Skeletal muscle tissue (tissue), 3 donors: ENCODE measurements at regions not wholly inside any gene's neighbourhood (a gene's known extent, or its start where the extent isn't known, plus 50 kb on each side); places are given as distances from the start of the nearest gene placed in this dataset.

ENCODE experiments used
- H3K27ac ChIP-seq: one replicate; pipeline ENCODE4 v1.7.0; 2013; ENCODE audit warnings: mild to moderate bottlenecking, low read depth, low read length, inconsistent platforms
- H3K27me3 ChIP-seq, 3 donors: one replicate each; pipeline ENCODE4 v1.7.0; 2013; ENCODE audit warnings: low read length in 3 of 3; ENCODE audit not compliant: control insufficient read depth in 3 of 3, insufficient read depth in 3 of 3
- H3K36me3 ChIP-seq, 3 donors: one replicate each; pipeline ENCODE4 v1.7.0; 2013; ENCODE audit warnings: low read length in 3 of 3; ENCODE audit not compliant: control insufficient read depth in 3 of 3, insufficient read depth in 3 of 3
- H3K4me1 ChIP-seq, 3 donors: one replicate each; pipeline ENCODE4 v1.7.0; 2013; ENCODE audit warnings: low read length in 3 of 3, mild to moderate bottlenecking in 3 of 3; ENCODE audit not compliant: control insufficient read depth in 3 of 3, insufficient read depth in 3 of 3
- H3K4me3 ChIP-seq, 3 donors: one replicate each; pipeline ENCODE4 v1.7.0; 2013; ENCODE audit warnings: low read length in 3 of 3
- H3K9ac ChIP-seq, 3 donors: one replicate each; pipeline ENCODE4 v1.7.0; 2013; ENCODE audit warnings: low read length in 3 of 3, mild to moderate bottlenecking in 3 of 3, moderate library complexity in 2 of 3, low read depth in 1 of 3
- H3K9me3 ChIP-seq, 3 donors: one replicate each; pipeline ENCODE4 v1.7.0; 2013; ENCODE audit warnings: low read length in 3 of 3; ENCODE audit not compliant: control insufficient read depth in 3 of 3
- donor health status: Osteomylitis.

DNA sequence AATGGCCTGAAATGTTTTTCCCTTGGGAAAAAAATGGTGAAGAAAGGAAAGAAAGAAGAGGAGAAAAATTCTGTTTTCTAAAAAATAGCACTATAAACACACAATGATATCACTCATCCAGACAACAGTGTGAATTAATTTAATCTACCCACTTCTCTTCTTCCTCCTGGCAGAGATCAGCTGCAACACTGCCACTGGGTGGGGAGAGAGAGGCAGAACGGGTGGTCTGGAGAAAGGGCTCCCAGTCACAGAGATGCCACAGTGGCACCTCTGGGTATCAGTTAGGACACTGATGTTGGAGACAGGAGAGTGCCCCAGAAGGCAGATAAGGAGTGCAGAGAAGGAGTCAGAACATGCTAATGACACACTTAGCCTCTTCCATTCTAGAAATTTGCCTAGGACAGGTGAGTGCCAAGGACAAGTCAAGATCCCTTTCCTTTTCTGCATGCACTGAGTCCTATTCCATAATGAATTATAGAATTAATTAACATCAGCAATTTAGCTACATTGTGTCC is 168.6 kb downstream of the SUCLA2 start:
- Histone ChIP-seq H3K27ac (no peak overlapping the region), H3K4me1 (no peaks in the 10 kb centered on the region), H3K9ac (no peak overlapping the region), H3K4me3 (no peak overlapping the region), H3K9me3 (no peaks in the 10 kb centered on the region), H3K36me3 (no peaks in the 10 kb centered on the region), H3K27me3 (no peaks in the 10 kb centered on the region)

DNA sequence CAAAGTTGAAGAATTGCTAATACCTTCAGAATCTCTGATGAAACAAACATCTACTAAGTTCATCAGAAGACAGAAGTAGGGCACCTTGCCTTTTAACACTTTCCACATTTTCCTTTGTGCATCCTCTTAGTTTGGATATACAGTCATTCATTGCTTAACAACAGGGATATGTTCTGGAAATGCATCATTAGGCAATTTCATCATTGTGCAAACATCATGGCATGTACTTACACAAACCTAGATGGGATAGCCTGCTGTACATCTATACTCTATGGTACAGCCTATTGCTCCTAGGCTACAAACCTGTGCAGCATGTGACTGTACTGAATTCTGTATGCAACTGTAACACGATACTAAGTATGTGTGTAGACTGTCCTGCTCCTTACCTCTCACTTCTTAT is 169.8 kb downstream of the SUCLA2 start:
- H3K4me1 ChIP-seq = no peaks in the 10 kb centered on the region
- H3K27me3 ChIP-seq = no peaks in the 10 kb centered on the region
- no peak overlapping the region for H3K27ac ChIP-seq
- H3K9me3 ChIP-seq = no peaks in the 10 kb centered on the region
- no peaks in the 10 kb centered on the region for H3K36me3 ChIP-seq
- no peak overlapping the region for H3K9ac ChIP-seq
- no peak overlapping the region for H3K4me3 ChIP-seq

DNA sequence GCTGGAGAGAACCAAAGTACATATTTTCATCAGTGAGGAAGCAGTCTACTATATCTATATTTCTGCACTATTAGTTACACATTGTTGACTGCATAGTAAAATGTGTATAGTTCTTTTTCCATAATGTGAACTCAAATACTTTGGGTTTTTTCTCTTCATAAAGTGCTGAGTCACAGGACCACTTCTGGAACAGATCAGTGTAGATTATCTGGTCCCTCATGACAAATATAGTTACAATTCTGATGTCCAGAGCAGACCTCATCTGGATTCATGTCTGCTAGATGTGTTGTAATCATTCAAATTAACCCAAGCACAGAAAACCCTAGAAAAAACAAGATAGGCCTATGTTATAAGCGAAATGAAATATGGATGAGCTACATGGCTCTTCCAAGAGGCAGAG is 171.4 kb downstream of the SUCLA2 start:
- no peak overlapping the region for H3K9ac ChIP-seq
- no peaks in the 10 kb centered on the region for H3K4me1 ChIP-seq
- no peak overlapping the region for H3K4me3 ChIP-seq
- no peaks in the 10 kb centered on the region for H3K27me3 ChIP-seq
- H3K9me3 ChIP-seq = no peaks in the 10 kb centered on the region
- no peak overlapping the region for H3K27ac ChIP-seq
- no peaks in the 10 kb centered on the region for H3K36me3 ChIP-seq

DNA sequence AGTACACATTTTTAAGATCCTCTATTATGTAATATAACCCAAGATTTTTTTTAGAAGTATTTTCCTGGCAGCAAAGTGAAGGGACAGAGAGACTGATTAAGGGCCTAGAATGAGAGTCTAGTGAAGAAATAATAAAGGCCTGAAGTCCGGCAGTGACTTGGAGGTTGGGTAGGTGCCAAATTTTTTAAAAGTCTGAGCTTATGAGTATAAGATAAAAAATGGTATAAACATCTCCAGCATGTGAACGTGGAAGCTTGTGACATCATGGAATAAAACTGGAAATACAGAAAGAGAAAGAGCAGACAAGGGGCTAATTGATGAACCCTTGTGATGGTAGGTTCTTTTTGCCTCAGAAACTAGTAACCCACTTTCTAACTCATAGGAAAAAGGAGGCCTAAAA is 174.6 kb downstream of the SUCLA2 start:
- no peak overlapping the region for H3K9ac ChIP-seq
- no peak overlapping the region for H3K27ac ChIP-seq
- H3K9me3 ChIP-seq = no peaks in the 10 kb centered on the region
- no peak overlapping the region for H3K4me3 ChIP-seq
- no peaks in the 10 kb centered on the region for H3K27me3 ChIP-seq
- H3K4me1 ChIP-seq = no peaks in the 10 kb centered on the region
- no peaks in the 10 kb centered on the region for H3K36me3 ChIP-seq

DNA sequence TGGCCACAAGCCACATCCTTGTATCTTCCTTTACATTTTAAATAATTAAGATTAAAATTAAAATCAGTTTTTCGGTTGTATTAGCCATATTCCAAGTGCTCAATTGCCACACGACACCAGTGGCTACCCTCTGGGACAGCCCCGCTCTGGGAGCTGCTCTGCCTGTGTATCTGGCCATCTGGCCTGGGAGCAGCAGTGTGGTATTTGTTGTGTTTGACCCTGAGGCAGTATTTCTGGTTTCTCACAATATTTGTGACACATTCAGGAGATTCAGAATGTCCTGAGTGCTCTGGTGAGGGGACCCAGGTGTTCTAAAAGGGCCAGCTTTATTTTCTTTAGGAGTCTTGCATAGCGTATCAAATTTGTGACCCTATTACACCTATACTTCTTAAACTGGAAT is 179.0 kb downstream of the SUCLA2 start:
- Histone ChIP-seq H3K9me3 (no peaks in the 10 kb centered on the region), H3K36me3 (no peaks in the 10 kb centered on the region), H3K9ac (no peak overlapping the region), H3K4me1 (no peaks in the 10 kb centered on the region), H3K27me3 (no peaks in the 10 kb centered on the region), H3K27ac (no peak overlapping the region), H3K4me3 (no peak overlapping the region)

DNA sequence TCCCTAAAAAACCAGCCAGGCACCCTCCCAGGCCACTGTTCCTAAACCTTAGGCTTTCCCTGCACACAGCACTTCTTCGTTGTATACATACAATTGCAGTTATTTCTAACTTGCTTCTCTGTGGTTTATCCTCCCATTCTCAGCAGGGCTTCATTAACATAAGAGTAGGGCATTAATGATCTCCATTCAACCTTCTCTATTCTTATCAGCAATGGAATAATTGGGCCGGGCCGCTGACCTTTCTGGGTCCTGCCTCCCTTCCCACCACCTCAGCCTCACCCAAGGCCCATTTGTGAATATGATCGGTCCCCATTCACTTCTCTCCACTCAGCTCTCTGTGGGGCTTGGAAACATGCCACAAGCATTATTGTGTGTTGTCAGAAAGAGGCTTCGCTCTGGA is 184.2 kb downstream of the SUCLA2 start:
- no peaks in the 10 kb centered on the region for H3K27me3 ChIP-seq
- H3K27ac ChIP-seq = no peak overlapping the region
- H3K4me1 ChIP-seq = no peaks in the 10 kb centered on the region
- no peak overlapping the region for H3K4me3 ChIP-seq
- H3K36me3 ChIP-seq = no peaks in the 10 kb centered on the region
- H3K9me3 ChIP-seq = no peaks in the 10 kb centered on the region
- no peak overlapping the region for H3K9ac ChIP-seq

DNA sequence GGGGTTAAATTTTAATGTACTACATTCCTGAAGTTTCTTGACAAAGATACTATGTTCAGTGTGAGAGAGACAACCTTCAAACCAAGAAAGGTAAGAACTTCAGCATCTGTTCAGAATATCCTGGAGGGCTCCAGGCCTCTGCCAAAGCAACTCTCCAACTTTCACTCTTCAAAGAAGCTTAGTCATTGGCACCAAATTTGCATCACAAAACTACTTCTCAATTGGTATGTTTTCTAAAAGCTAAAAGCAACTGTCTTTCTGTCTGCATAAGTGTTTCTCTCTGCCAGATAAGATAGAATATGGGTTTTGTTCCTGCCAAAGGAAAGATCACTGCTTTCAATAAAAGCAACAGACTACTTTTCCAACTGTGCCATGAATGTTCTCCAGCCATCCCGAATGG is 187.4 kb downstream of the SUCLA2 start:
- Histone ChIP-seq H3K4me3 (no peak overlapping the region), H3K36me3 (no peaks in the 10 kb centered on the region), H3K9ac (no peak overlapping the region), H3K27ac (no peak overlapping the region), H3K27me3 (no peaks in the 10 kb centered on the region), H3K9me3 (no peaks in the 10 kb centered on the region), H3K4me1 (no peaks in the 10 kb centered on the region)

DNA sequence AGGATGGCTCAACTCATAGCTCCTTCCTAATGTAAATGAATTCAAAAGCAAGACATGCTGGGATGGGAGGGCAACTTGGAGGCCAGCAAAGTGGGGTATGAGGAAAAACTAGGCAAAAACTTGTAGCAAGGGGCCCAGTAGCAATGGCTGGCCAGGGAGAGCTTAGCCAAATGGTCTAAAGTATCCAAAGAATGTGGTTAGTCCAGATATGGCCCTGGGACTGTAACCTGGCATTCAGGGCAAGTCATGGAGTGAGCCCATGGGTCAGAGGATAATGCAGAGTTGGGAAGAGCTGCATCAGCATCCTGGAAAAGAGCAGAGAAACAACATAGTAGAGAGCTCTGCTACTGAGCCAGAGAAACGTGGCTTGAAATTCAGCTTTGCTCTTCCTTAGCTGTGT is 191.7 kb downstream of the SUCLA2 start:
- no peaks in the 10 kb centered on the region for H3K36me3 ChIP-seq
- no peaks in the 10 kb centered on the region for H3K27me3 ChIP-seq
- no peaks in the 10 kb centered on the region for H3K9me3 ChIP-seq
- H3K4me3 ChIP-seq = no peak overlapping the region
- no peaks in the 10 kb centered on the region for H3K4me1 ChIP-seq
- no peak overlapping the region for H3K27ac ChIP-seq
- H3K9ac ChIP-seq = no peak overlapping the region

DNA sequence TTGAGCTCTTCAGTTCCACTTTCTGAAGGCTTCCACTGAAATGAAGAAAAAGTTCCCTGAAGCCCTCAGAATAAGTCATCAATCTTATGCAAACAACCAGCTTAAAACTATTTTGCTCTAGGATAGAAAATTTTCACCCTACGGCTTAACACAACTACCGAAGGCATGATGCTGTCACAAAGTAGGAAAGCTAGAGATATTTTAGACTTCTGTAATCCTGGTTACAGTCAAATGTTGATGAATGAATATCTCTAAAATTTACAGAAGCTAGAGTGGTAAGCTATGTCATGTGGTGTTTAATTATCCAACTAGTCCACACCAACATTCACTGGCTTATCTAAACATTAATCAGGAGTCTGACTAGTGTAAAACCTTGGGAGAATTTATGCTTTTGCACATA is 197.9 kb downstream of the SUCLA2 start:
- H3K27me3 ChIP-seq = no peaks in the 10 kb centered on the region
- peaks cover 0 to 4% (median 0%) of the 10 kb centered on the region in 3 donors for H3K9me3 ChIP-seq
- no peaks in the 10 kb centered on the region for H3K36me3 ChIP-seq
- H3K4me1 ChIP-seq = no peaks in the 10 kb centered on the region
- no peak overlapping the region for H3K27ac ChIP-seq
- H3K4me3 ChIP-seq = no peak overlapping the region
- H3K9ac ChIP-seq = no peak overlapping the region

DNA sequence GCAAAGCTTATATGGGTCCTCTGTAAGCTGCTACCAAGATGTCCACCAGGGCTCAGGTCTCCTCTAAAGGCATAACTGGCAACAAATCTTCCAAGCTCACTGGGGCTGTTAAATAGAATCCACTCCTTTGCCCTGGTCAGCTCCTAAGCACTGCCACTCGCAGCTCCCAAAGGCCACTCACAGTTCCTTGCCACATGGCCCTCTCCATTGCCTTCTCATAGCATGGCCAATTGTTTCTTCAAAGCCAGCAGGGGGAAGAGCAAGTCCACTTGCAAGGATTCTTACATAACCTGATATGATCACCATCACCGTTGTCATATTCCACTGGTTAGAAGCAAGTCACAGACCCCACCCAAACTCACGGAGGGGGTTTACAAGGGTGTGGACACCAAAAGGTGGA is 199.5 kb downstream of the SUCLA2 start:
- H3K9ac ChIP-seq = no peak overlapping the region
- H3K4me3 ChIP-seq = no peak overlapping the region
- no peaks in the 10 kb centered on the region for H3K4me1 ChIP-seq

DNA sequence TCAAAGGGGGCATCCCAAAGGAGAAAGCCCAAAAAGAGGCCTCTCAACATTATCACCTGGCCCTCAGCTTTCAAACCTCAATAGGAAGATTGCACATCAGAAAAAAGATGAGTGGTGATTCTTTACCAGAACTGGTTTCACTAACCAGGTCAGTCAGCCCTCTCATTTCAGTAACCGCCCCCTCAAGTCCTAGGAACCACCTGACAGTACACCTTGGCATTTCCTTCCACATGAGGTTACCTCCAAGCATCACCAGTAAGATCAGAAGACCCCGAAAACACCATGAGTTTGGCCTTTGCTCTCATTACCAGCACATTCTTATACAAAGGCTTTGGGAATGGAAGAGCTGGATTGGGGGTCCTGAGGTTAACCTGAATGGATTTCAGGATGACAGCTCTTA is 200.5 kb downstream of the SUCLA2 start:
- Histone ChIP-seq H3K9ac (no peak overlapping the region), H3K4me1 (no peaks in the 10 kb centered on the region), H3K36me3 (no peaks in the 10 kb centered on the region), H3K4me3 (no peak overlapping the region), H3K9me3 (peaks cover 0 to 4% (median 0%) of the 10 kb centered on the region in 3 donors), H3K27ac (no peak overlapping the region), H3K27me3 (no peaks in the 10 kb centered on the region)

More for the DNA sequence above, 199.5 kb downstream of the SUCLA2 start:
- Histone ChIP-seq H3K27ac (no peak overlapping the region), H3K27me3 (no peaks in the 10 kb centered on the region), H3K9me3 (peaks cover 0 to 4% (median 0%) of the 10 kb centered on the region in 3 donors), H3K36me3 (no peaks in the 10 kb centered on the region)
